ENCODE measurements at regions not wholly inside any gene's neighbourhood (a gene's known extent, or its start where the extent isn't known, plus 50 kb on each side); places are given as distances from the start of the nearest gene placed in this dataset.

- TF ChIP-seq CTCF (IDR thresholded peaks at IDR 0.05) (no peak), POLR2A (IDR thresholded peaks at IDR 0.05) (no peak)
Observed at GRCh38 chr2:156756516-156756915, 320.3 kb downstream of the GPD2 start.

Data from heart left ventricle (tissue), 13 donors.